ENCODE measurements at regions not wholly inside any gene's neighbourhood (a gene's known extent, or its start where the extent isn't known, plus 50 kb on each side); places are given as distances from the start of the nearest gene placed in this dataset.

- CTCF ChIA-PET: interaction anchor here (0.9 kb wide), 1 partner anchor 38 kb away, joined by 3 read pairs; no protein-coding TSS in a partner anchor
- Mint-ChIP-seq H3K27ac (no peak overlapping the region), H3K4me3 (no peak overlapping the region), H3K4me1 (peaks cover 29% of the 10 kb centered on the region), H3K9me3 (ENCODE audit: low read depth) (no peaks in the 10 kb centered on the region), H3K27me3 (peaks cover 47% of the 10 kb centered on the region), H3K36me3 (no peaks in the 10 kb centered on the region)
- ATAC-seq: peak; percentile 91
- DNase-seq: peak; percentile 43
Measured at GRCh38 chr1:172870901-172871606, 179.7 kb downstream of the TNFSF18 start.

DNA sequence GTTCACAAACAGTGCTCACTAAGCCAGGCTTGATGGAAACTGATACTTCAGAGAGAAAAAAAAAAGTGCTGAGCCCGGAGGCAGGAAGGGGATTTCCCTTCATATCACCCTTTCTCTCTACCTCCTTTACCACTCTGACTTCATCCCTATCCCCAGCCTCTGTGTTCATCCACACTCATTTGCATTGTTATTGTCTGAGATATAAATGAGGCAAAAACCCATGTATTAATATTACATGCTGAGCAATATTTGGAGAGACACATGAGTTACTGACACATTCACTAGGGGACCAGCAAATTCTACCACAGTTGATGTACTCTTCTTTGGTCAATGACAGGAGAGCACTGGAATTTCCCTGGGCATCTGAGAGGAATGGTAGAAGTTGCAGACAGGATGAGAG lies 175.8 kb downstream of the TNFSF18 start:
- H3K4me1 Mint-ChIP-seq: peaks cover 27% of the 10 kb centered on the region
- DNase-seq: no peak
- H3K4me3 Mint-ChIP-seq: no peak overlapping the region
- CTCF ChIA-PET: no interaction called here
- peaks cover 67% of the 10 kb centered on the region for H3K27me3 Mint-ChIP-seq
- H3K27ac Mint-ChIP-seq: no peak overlapping the region
- H3K9me3 Mint-ChIP-seq (ENCODE audit: low read depth): no peaks in the 10 kb centered on the region
- ATAC-seq: peak; percentile 50
- no peaks in the 10 kb centered on the region for H3K36me3 Mint-ChIP-seq

GRCh38 chr1:172875892-172876291 lies 174.8 kb downstream of the TNFSF18 start:
- no peak for DNase-seq
- no peak overlapping the region for H3K27ac Mint-ChIP-seq
- no peak overlapping the region for H3K4me3 Mint-ChIP-seq
- peaks cover under 1% of the 10 kb centered on the region for H3K9me3 Mint-ChIP-seq (ENCODE audit: low read depth)
- peaks cover 70% of the 10 kb centered on the region for H3K27me3 Mint-ChIP-seq
- peaks cover 2% of the 10 kb centered on the region for H3K36me3 Mint-ChIP-seq
- peaks cover 20% of the 10 kb centered on the region for H3K4me1 Mint-ChIP-seq
- ATAC-seq: no peak
- CTCF ChIA-PET: no interaction called here

DNA sequence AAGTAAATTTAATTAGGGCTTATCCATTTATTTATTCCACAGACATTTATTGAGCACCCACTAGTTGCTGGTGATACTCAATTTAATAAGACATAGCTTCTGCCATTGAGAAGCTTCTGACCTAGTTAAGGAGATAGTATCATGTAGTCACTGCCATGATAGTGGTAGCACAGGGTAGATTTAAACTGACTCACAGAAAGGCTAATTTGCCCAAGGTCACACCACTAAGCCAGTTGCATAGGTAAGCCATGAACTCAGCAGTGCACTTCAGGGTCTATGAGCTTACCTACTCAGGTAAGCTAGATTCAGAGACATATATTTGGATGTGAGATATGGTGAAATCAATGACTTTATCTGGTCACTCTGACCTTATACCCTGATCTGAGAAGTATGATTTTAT lies 168.4 kb downstream of the TNFSF18 start:
- no peak overlapping the region for H3K4me3 Mint-ChIP-seq
- peaks cover 2% of the 10 kb centered on the region for H3K9me3 Mint-ChIP-seq (ENCODE audit: low read depth)
- H3K27me3 Mint-ChIP-seq: peaks cover 78% of the 10 kb centered on the region
- H3K36me3 Mint-ChIP-seq: peaks cover 2% of the 10 kb centered on the region
- ATAC-seq (no peak), DNase-seq (no peak)
- CTCF ChIA-PET: interaction anchor here (0.8 to 1.9 kb wide), 2 partner anchors 138 to 139 kb away, joined by 3 to 6 read pairs; no protein-coding TSS in a partner anchor
- H3K27ac Mint-ChIP-seq: no peak overlapping the region
- H3K4me1 Mint-ChIP-seq: peaks cover 19% of the 10 kb centered on the region

DNA sequence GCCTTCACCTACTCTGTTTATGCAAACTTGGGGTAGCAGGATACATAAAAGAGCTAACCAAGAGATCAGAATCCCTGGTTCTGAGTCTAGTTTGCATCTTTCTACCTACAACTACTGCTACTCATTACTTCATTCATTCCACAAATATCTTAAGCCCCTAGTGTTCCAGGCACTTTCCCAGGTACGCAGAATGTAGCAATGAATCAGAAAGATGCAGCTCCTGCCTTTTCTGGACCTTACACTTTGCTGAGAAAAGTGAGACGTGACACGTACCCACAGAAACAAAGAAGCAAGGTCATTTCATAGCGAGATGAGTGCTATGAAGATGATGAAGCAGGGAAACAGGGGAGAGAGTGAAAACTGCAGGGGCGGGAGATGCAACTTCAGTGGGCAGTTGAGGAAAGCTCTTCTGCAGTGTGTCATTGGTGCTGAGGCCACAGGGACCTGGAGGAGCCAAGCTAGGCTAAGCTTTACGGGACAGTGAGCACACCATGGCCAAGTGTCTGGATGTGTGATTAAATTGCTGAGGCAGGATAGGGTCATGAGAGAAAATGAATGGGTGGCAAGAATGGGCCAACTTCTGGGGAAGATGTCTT lies 167.9 kb downstream of the TNFSF18 start:
- ATAC-seq (no peak), DNase-seq (no peak)
- Mint-ChIP-seq H3K4me1 (peaks cover 19% of the 10 kb centered on the region), H3K27me3 (peaks cover 80% of the 10 kb centered on the region), H3K36me3 (peaks cover 2% of the 10 kb centered on the region), H3K4me3 (peak overlapping the region; percentile 6), H3K9me3 (ENCODE audit: low read depth) (peaks cover 2% of the 10 kb centered on the region), H3K27ac (no peak overlapping the region)
- CTCF ChIA-PET: interaction anchor here (0.8 to 1.9 kb wide), 3 partner anchors 12 to 140 kb away, joined by 3 to 6 read pairs (median 5); no protein-coding TSS in a partner anchor

DNA sequence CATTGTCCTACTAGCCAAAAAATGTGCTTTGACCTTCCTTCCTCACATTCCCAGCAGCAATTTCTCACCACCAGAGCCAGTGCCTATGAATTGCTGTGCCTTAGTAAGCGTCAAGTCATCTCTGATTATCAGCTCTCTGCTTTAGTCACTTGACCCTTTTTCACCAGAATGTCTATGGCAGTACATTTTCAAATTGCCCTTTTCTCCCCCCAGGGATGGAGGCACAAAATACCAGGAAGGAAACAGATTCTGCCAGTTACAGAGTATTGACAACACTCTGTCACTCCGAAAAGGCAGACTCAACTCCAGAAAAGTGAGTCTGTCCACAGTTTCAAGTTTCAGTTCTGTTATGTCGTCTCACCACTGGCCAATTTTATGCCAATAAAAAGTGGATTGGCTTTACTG lies 167.4 kb downstream of the TNFSF18 start:
- Mint-ChIP-seq H3K4me3 (peak overlapping the region; percentile 6), H3K9me3 (ENCODE audit: low read depth) (peaks cover 2% of the 10 kb centered on the region), H3K27me3 (peaks cover 84% of the 10 kb centered on the region), H3K4me1 (peaks cover 19% of the 10 kb centered on the region), H3K36me3 (peaks cover 2% of the 10 kb centered on the region), H3K27ac (no peak overlapping the region)
- ATAC-seq: peak; percentile 89
- DNase-seq: peak; percentile 52
- CTCF ChIA-PET: interaction anchor here (1.7 to 1.9 kb wide), 2 partner anchors 11 to 139 kb away, joined by 5 to 6 read pairs; no protein-coding TSS in a partner anchor

GRCh38 chr1:172883844-172884243 lies 166.9 kb downstream of the TNFSF18 start:
- peaks cover 2% of the 10 kb centered on the region for H3K9me3 Mint-ChIP-seq (ENCODE audit: low read depth)
- no peak overlapping the region for H3K27ac Mint-ChIP-seq
- peak; percentile 61 for ATAC-seq
- peak overlapping the region; percentile 6 for H3K4me3 Mint-ChIP-seq
- H3K4me1 Mint-ChIP-seq: peaks cover 19% of the 10 kb centered on the region
- CTCF ChIA-PET: interaction anchor here (1.7 to 1.9 kb wide), 2 partner anchors 11 to 139 kb away, joined by 5 to 6 read pairs; no protein-coding TSS in a partner anchor
- peaks cover 2% of the 10 kb centered on the region for H3K36me3 Mint-ChIP-seq
- peak; percentile 50 for DNase-seq
- H3K27me3 Mint-ChIP-seq: peaks cover 89% of the 10 kb centered on the region

DNA sequence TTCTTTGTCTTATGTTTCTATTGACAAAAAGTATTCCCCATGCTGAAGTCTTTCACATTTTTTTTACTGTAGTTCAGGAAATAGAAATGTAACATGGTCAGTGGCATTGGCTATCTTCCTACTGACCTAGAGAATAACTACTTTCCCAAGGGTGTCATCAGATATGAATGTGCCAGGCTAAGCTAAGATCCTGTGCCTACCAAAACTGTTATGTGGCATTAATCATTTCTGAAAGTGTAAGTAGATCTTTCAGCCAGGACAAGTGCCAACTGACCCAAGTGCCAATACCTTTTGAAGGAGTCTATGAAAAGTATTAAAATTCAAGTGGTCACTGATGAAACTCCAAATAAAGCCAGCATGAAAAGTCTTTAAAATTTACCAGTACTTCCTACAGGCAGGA lies 165.3 kb downstream of the TNFSF18 start:
- ATAC-seq: no peak
- Mint-ChIP-seq H3K27ac (no peak overlapping the region), H3K4me1 (peaks cover 19% of the 10 kb centered on the region), H3K9me3 (ENCODE audit: low read depth) (peaks cover 2% of the 10 kb centered on the region), H3K27me3 (peaks cover 89% of the 10 kb centered on the region), H3K36me3 (no peaks in the 10 kb centered on the region), H3K4me3 (no peak overlapping the region)
- CTCF ChIA-PET: interaction anchor here (0.8 to 1.2 kb wide), 3 partner anchors 9 to 141 kb away, joined by 3 to 5 read pairs (median 4); no protein-coding TSS in a partner anchor
- DNase-seq: no peak

DNA sequence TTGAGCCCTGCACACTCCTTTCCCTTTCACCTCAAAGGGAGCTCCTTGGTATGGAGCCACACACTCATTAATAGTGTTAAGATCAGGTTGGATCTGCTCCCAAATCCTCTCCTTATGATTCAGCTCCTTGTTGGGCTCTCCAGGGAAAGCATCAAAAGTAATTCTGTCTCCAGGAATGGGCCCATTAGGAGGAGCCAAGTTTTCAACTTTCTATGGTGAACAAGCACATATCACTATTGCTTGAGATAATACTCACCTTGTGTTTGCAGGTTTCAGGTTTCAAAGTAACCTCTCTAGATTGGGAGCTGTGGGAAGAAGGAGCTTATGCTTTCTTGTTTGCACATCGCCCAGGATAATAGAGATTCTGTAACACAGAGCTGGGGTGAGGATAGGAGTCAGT lies 164.8 kb downstream of the TNFSF18 start:
- peaks cover 87% of the 10 kb centered on the region for H3K27me3 Mint-ChIP-seq
- no peaks in the 10 kb centered on the region for H3K36me3 Mint-ChIP-seq
- no peak overlapping the region for H3K4me3 Mint-ChIP-seq
- DNase-seq (no peak), ATAC-seq (no peak)
- peaks cover 1% of the 10 kb centered on the region for H3K9me3 Mint-ChIP-seq (ENCODE audit: low read depth)
- no peak overlapping the region for H3K27ac Mint-ChIP-seq
- H3K4me1 Mint-ChIP-seq: peaks cover 19% of the 10 kb centered on the region
- CTCF ChIA-PET: interaction anchor here (0.8 to 1.2 kb wide), 2 partner anchors 9 to 32 kb away, joined by 3 to 5 read pairs; no protein-coding TSS in a partner anchor

GRCh38 chr1:172887162-172887561 lies 163.6 kb downstream of the TNFSF18 start:
- Mint-ChIP-seq H3K4me1 (peaks cover 19% of the 10 kb centered on the region), H3K36me3 (peaks cover 1% of the 10 kb centered on the region), H3K27ac (no peak overlapping the region), H3K27me3 (peaks cover 81% of the 10 kb centered on the region), H3K9me3 (ENCODE audit: low read depth) (no peaks in the 10 kb centered on the region), H3K4me3 (no peak overlapping the region)
- CTCF ChIA-PET: no interaction called here
- DNase-seq: no peak
- no peak for ATAC-seq

GRCh38 chr1:172893146-172893841 lies 157.4 kb downstream of the TNFSF18 start:
- peaks cover 5% of the 10 kb centered on the region for H3K36me3 Mint-ChIP-seq
- H3K27me3 Mint-ChIP-seq: peaks cover 62% of the 10 kb centered on the region
- ATAC-seq (no peak), DNase-seq (no peak)
- H3K4me1 Mint-ChIP-seq: peaks cover 29% of the 10 kb centered on the region
- no peaks in the 10 kb centered on the region for H3K9me3 Mint-ChIP-seq (ENCODE audit: low read depth)
- H3K27ac Mint-ChIP-seq: no peak overlapping the region
- CTCF ChIA-PET: interaction anchor here (2.0 to 2.9 kb wide), 2 partner anchors 149 to 151 kb away, joined by 5 to 10 read pairs; no protein-coding TSS in a partner anchor
- no peak overlapping the region for H3K4me3 Mint-ChIP-seq

GRCh38 chr1:172894349-172895049 lies 156.2 kb downstream of the TNFSF18 start:
- Mint-ChIP-seq H3K36me3 (peaks cover 5% of the 10 kb centered on the region), H3K9me3 (ENCODE audit: low read depth) (no peaks in the 10 kb centered on the region), H3K27me3 (peaks cover 57% of the 10 kb centered on the region), H3K4me1 (peaks cover 29% of the 10 kb centered on the region), H3K27ac (peak overlapping the region; percentile 80), H3K4me3 (peak overlapping the region; percentile 68)
- DNase-seq (no peak), ATAC-seq (peak; percentile 47)
- CTCF ChIA-PET: interaction anchor here (0.7 to 2.9 kb wide), 10 partner anchors 8 to 152 kb away, joined by 3 to 10 read pairs (median 5); no protein-coding TSS in a partner anchor
